HEK293T (cell line): ENCODE measurements at regions not wholly inside any gene's neighbourhood (a gene's known extent, or its start where the extent isn't known, plus 50 kb on each side); places are given as distances from the start of the nearest gene placed in this dataset.

Source experiments
- BHLHE40 ChIP-seq: fragments of 450-650 bp; IDR thresholded peaks from 2 replicates; pipeline ENCODE4 v1.6.1; 2016; ENCODE audit warnings: mild to moderate bottlenecking, moderate library complexity, borderline replicate concordance
- ELF4 ChIP-seq: fragments of 450-650 bp; IDR thresholded peaks from 2 replicates; pipeline ENCODE4 v1.6.1; 2017; ENCODE audit warnings: antibody characterized with exemption
- FOXA1 ChIP-seq: fragments of 450-650 bp; IDR thresholded peaks from 2 replicates; pipeline ENCODE4 v1.6.1; 2016; ENCODE audit warnings: mild to moderate bottlenecking
- FOXK2 ChIP-seq: fragments of 450-650 bp; IDR thresholded peaks from 2 replicates; pipeline ENCODE4 v1.6.1; 2016; ENCODE audit warnings: mild to moderate bottlenecking
- FOXM1 ChIP-seq: fragments of 450-650 bp; IDR thresholded peaks from 2 replicates; pipeline ENCODE4 v1.6.1; 2017; ENCODE audit warnings: mild to moderate bottlenecking, borderline replicate concordance
- LEF1 ChIP-seq: fragments of 450-650 bp; IDR thresholded peaks from 2 replicates; pipeline ENCODE4 v1.6.1; 2017; ENCODE audit warnings: mild to moderate bottlenecking, borderline replicate concordance
- SP1 ChIP-seq: fragments of 450-650 bp; IDR thresholded peaks from 2 replicates; pipeline ENCODE4 v1.6.1; 2017

- TF ChIP-seq FOXA1 (no peak), FOXM1 (no peak), LEF1 (no peak), SP1 (no peak), BHLHE40 (no peak), FOXK2 (no peak), ELF4 (no peak)
Observed at GRCh38 chr22:47553436-47553835, 791.0 kb downstream of the TBC1D22A start.
